ENCODE measurements at regions not wholly inside any gene's neighbourhood (a gene's known extent, or its start where the extent isn't known, plus 50 kb on each side); places are given as distances from the start of the nearest gene placed in this dataset.

DNA sequence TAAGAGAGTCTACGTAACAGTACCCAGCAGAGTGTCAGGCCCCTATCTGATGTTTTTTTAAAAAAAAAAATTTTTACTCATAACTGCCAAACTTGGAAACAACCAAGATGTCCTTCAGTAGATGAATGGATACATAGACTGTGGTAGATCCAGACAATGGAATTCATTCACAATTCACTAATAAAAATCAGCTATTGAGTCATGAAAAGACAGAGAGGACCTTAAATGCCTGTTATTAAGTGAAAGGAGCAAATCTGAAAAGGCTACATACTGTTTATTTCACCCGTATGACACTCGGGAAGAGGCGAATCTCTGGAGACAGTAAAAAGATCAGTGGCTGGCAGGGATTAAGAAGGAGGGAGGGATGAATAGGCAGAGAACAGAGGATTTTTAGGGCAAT lies 541.4 kb upstream of the TENM4 start (continued):
- TF ChIP-seq E2F8 (IDR thresholded peaks at IDR 0.05; ENCODE audit: low read depth, partially characterized antibody): no peak

DNA sequence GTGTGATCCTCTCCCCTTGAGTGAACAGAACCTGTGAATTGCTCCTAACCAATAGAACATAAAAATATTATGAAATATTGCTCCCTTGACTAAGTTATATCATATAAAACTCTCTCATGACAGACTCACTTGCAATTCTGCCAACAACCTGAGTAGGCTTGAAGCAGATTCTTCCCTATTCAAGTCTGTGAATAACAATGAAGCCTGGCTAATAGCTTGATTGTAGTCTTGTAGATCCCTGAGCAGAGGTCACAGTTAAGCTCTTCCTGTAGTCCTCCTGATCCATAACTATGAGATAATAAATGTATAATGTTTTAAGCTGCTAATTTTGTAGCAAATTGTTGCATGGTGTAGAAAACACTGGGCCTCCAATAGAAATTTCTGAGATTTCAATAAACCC lies 540.1 kb upstream of the TENM4 start:
- ATAC-seq (no peak), FAIRE-seq (no peak), DNase-seq (ENCODE audit: low read depth, low spot score) (no peak)
- Histone ChIP-seq H3K36me3 (ENCODE audit: control insufficient read depth in 2 of 2, insufficient read depth in 2 of 2, low read length in 1 of 2) (no peaks in the 10 kb centered on the region), H2AFZ (ENCODE audit: control insufficient read depth, low read depth, low read length) (no peak overlapping the region), H3K9me3 (replicated peaks; ENCODE audit: control insufficient read depth, insufficient read depth, low read length) (no peaks in the 10 kb centered on the region), H3K4me2 (ENCODE audit: control insufficient read depth, insufficient read depth) (no peak overlapping the region), H3K27me3 (replicated peaks in 1 of 2; ENCODE audit: control insufficient read depth in 2 of 2, insufficient read depth in 2 of 2, low read length in 1 of 2) (no peaks in the 10 kb centered on the region), H4K20me1 (ENCODE audit: control insufficient read depth, insufficient read depth) (no peaks in the 10 kb centered on the region), H3K4me3 (no peak overlapping the region), H3K79me2 (ENCODE audit: control insufficient read depth, insufficient read depth, low read length) (no peaks in the 10 kb centered on the region), H3K27ac (ENCODE audit: control insufficient read depth, insufficient read depth) (no peak overlapping the region), H3K4me1 (ENCODE audit: control insufficient read depth, insufficient read depth, low read length) (no peaks in the 10 kb centered on the region), H3K9ac (ENCODE audit: control insufficient read depth, insufficient read depth, low read length) (no peak overlapping the region)
- SMC1A ChIA-PET (ENCODE audit: uncharacterized antibody, unreplicated experiment): interaction anchor here (1.3 kb wide), 1 partner anchor 16 kb away, joined by 4 read pairs; no protein-coding TSS in a partner anchor
- in situ Hi-C loops (cut with MboI) (no loop called here), intact Hi-C loops (cut with micrococcal nuclease; ENCODE audit: unreplicated experiment) (no loop called here)
- CTCF ChIA-PET: no interaction called here
- POLR2A ChIA-PET: interaction anchor here (0.7 kb wide), 1 partner anchor 18 kb away, joined by 4 read pairs; no protein-coding TSS in a partner anchor
- no peak for TF ChIP-seq RELB (IDR thresholded peaks at IDR 0.05; ENCODE audit: low read depth)
- no peak for TF ChIP-seq MXI1 (IDR thresholded peaks at IDR 0.05; ENCODE audit: low read depth, low read length)
- no peak for TF ChIP-seq SRF (IDR thresholded peaks at IDR 0.05; ENCODE audit: low read depth in 2 of 2, low read length in 2 of 2)
- no peak for TF ChIP-seq IKZF1 (conservative IDR thresholded peaks at IDR 0.05)
- TF ChIP-seq, protein P1, sequence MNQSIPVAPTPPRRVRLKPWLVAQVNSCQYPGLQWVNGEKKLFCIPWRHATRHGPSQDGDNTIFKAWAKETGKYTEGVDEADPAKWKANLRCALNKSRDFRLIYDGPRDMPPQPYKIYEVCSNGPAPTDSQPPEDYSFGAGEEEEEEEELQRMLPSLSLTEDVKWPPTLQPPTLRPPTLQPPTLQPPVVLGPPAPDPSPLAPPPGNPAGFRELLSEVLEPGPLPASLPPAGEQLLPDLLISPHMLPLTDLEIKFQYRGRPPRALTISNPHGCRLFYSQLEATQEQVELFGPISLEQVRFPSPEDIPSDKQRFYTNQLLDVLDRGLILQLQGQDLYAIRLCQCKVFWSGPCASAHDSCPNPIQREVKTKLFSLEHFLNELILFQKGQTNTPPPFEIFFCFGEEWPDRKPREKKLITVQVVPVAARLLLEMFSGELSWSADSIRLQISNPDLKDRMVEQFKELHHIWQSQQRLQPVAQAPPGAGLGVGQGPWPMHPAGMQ (IDR thresholded peaks at IDR 0.05; ENCODE audit: borderline replicate concordance): no peak
- no peak for TF ChIP-seq RCOR1 (conservative IDR thresholded peaks at IDR 0.05; ENCODE audit: low read depth, low read length)
- no peak for TF ChIP-seq CBFB (IDR thresholded peaks at IDR 0.05; ENCODE audit: low read depth)
- TF ChIP-seq FOXK2 (IDR thresholded peaks at IDR 0.05): no peak
- RAD21 ChIA-PET (ENCODE audit: unreplicated experiment): no interaction called here
- no TSS peak for BruUV-seq (replicated peaks)
